Neural cell (in vitro differentiated cells): ENCODE measurements at regions not wholly inside any gene's neighbourhood (a gene's known extent, or its start where the extent isn't known, plus 50 kb on each side); places are given as distances from the start of the nearest gene placed in this dataset.

Experiments used
- H2AFZ ChIP-seq: fragments of 200-600, 300-800 bp; sonication (generic), shearing (Covaris generic); 2 replicates; pipeline ENCODE4 v1.6.0; 2014; ENCODE audit warnings: low read depth, mild to moderate bottlenecking, antibody characterized with exemption, low read length, moderate library complexity
- H3F3A ChIP-seq: fragments of 200-600 bp; shearing (Covaris generic); 2 replicates; pipeline ENCODE4 v1.6.1; 2016; ENCODE audit warnings: mild to moderate bottlenecking, moderate library complexity, mixed read lengths, antibody characterized with exemption, low read length; ENCODE audit not compliant: insufficient read depth, poor library complexity, severe bottlenecking
- H3K27ac ChIP-seq: fragments of 200-600, 300-800 bp; sonication (generic), shearing (Covaris generic); 2 replicates; pipeline ENCODE4 v1.5.1; 2014; ENCODE audit warnings: mild to moderate bottlenecking, low read length, moderate library complexity
- H3K27me3 ChIP-seq: fragments of 300-800, 200-600 bp; sonication (generic), shearing (Covaris generic); 2 replicates; pipeline ENCODE4 v1.6.0; 2014; ENCODE audit warnings: mild to moderate bottlenecking, low read depth, low read length, moderate library complexity; ENCODE audit not compliant: insufficient read depth
- H3K36me3 ChIP-seq: fragments of 300-800, 200-600 bp; sonication (generic), shearing (Covaris generic); 2 replicates; pipeline ENCODE4 v1.5.1; 2014; ENCODE audit warnings: mild to moderate bottlenecking, antibody characterized with exemption, low read length, moderate library complexity; ENCODE audit not compliant: insufficient read depth
- H3K4me2 ChIP-seq: fragments of 300-800, 200-600 bp; sonication (generic), shearing (Covaris generic); 2 replicates; pipeline ENCODE4 v1.6.0; 2014; ENCODE audit warnings: mild to moderate bottlenecking, low read length
- H3K4me3 ChIP-seq: fragments of 300-800, 200-600 bp; sonication (generic), shearing (Covaris generic); 2 replicates; pipeline ENCODE4 v1.5.1; 2014; ENCODE audit warnings: mild to moderate bottlenecking, low read length, moderate library complexity
- H3K79me2 ChIP-seq: fragments of 200-600 bp; shearing (Covaris generic); replicated peaks from 2 replicates; pipeline ENCODE4 v1.6.0; 2014; ENCODE audit warnings: mild to moderate bottlenecking, low read length, moderate library complexity; ENCODE audit not compliant: insufficient read depth
- H3K9ac ChIP-seq: fragments of 300-800, 200-600 bp; sonication (generic), shearing (Covaris generic); 2 replicates; pipeline ENCODE4 v1.6.1; 2016; ENCODE audit warnings: mild to moderate bottlenecking, low read length, mixed read lengths
- H3K9me2 ChIP-seq: fragments of 200-600 bp; shearing (Covaris generic); 2 replicates; pipeline ENCODE4 v1.6.1; 2016; ENCODE audit warnings: mild to moderate bottlenecking, low read length, mixed read lengths; ENCODE audit not compliant: insufficient read depth
- H3K9me3 ChIP-seq: fragments of 200-600, 300-800 bp; sonication (generic), shearing (Covaris generic); 2 replicates; pipeline ENCODE4 v1.6.1; 2016; ENCODE audit warnings: mild to moderate bottlenecking, mixed run types, low read length, moderate library complexity, mixed read lengths
- H4K20me1 ChIP-seq: fragments of 200-600 bp; shearing (Covaris generic); 2 replicates; pipeline ENCODE4 v1.6.1; 2016; ENCODE audit warnings: mild to moderate bottlenecking, mixed run types; ENCODE audit not compliant: insufficient read depth
- CTCF ChIP-seq: fragments of 450-650 bp; IDR thresholded peaks from 2 replicates; pipeline ENCODE4 v1.5.1; 2014; ENCODE audit warnings: antibody characterized with exemption, mild to moderate bottlenecking, moderate library complexity; ENCODE audit not compliant: poor library complexity, severe bottlenecking
- EP300 ChIP-seq: fragments of 450-650 bp; conservative IDR thresholded peaks from 2 replicates; pipeline ENCODE4 v1.6.1; 2014; ENCODE audit warnings: antibody characterized with exemption, mild to moderate bottlenecking, moderate library complexity; ENCODE audit not compliant: poor library complexity, severe bottlenecking
- EZH2 ChIP-seq: fragments of 200-600, 300-800 bp; shearing (Covaris generic), sonication (generic); IDR thresholded peaks from 2 replicates; pipeline ENCODE4 v1.6.1; 2014; ENCODE audit warnings: antibody characterized with exemption, low read length, borderline replicate concordance, mild to moderate bottlenecking; ENCODE audit not compliant: insufficient read depth, poor library complexity, severe bottlenecking
- MXI1 ChIP-seq: fragments of 450-650 bp; conservative IDR thresholded peaks from 2 replicates; pipeline ENCODE4 v1.6.1; 2014; ENCODE audit warnings: antibody characterized with exemption, mild to moderate bottlenecking; ENCODE audit not compliant: poor library complexity, severe bottlenecking
- POLR2AphosphoS5 ChIP-seq: IDR thresholded peaks from 2 replicates; pipeline ENCODE4 v1.6.1; 2012
- RAD21 ChIP-seq: fragments of 450-650 bp; conservative IDR thresholded peaks from 2 replicates; pipeline ENCODE4 v1.6.1; 2014; ENCODE audit warnings: antibody characterized with exemption, mild to moderate bottlenecking, moderate library complexity
- REST ChIP-seq: IDR thresholded peaks from 2 replicates; pipeline ENCODE4 v1.6.1; 2012; ENCODE audit warnings: borderline replicate concordance
- SMC3 ChIP-seq: fragments of 450-650 bp; conservative IDR thresholded peaks from 2 replicates; pipeline ENCODE4 v1.6.1; 2014; ENCODE audit warnings: antibody characterized with exemption, mild to moderate bottlenecking, moderate library complexity; ENCODE audit not compliant: poor library complexity
- TAF1 ChIP-seq: IDR thresholded peaks from 2 replicates; pipeline ENCODE4 v1.6.1; 2012; ENCODE audit warnings: low read depth

- Histone ChIP-seq H2AFZ (no peak overlapping the region), H3K9ac (no peak overlapping the region), H3K27ac (no peak overlapping the region), H3K4me2 (no peak overlapping the region), H4K20me1 (no peaks in the 10 kb centered on the region), H3K27me3 (no peaks in the 10 kb centered on the region), H3K4me3 (no peak overlapping the region), H3K79me2 (no peaks in the 10 kb centered on the region), H3K36me3 (no peaks in the 10 kb centered on the region), H3F3A (no peaks in the 10 kb centered on the region), H3K9me3 (no peaks in the 10 kb centered on the region), H3K9me2 (no peaks in the 10 kb centered on the region)
- no peak for TF ChIP-seq REST
- TF ChIP-seq SMC3 = no peak
- no peak for TF ChIP-seq CTCF
- TF ChIP-seq EP300 = no peak
- no peak for TF ChIP-seq MXI1
- TF ChIP-seq RAD21 = no peak
- no peak for TF ChIP-seq TAF1
- no peak for TF ChIP-seq POLR2AphosphoS5
- TF ChIP-seq EZH2 = no peak
Measured at GRCh38 chr10:94268652-94269051, 94.1 kb downstream of the NOC3L start.

- H4K20me1 ChIP-seq = no peaks in the 10 kb centered on the region
- no peak overlapping the region for H3K4me3 ChIP-seq
- H3K36me3 ChIP-seq = no peaks in the 10 kb centered on the region
- no peak overlapping the region for H3K4me2 ChIP-seq
- H3K27me3 ChIP-seq = no peaks in the 10 kb centered on the region
- H3K79me2 ChIP-seq = no peaks in the 10 kb centered on the region
- TF ChIP-seq RAD21 = no peak
- TF ChIP-seq EP300 = no peak
- TF ChIP-seq SMC3 = no peak
- TF ChIP-seq MXI1 = no peak
- H3K9me2 ChIP-seq = peaks cover 2% of the 10 kb centered on the region
- H3K9me3 ChIP-seq = no peaks in the 10 kb centered on the region
- H3K9ac ChIP-seq = no peak overlapping the region
- H3K27ac ChIP-seq = no peak overlapping the region
- H3F3A ChIP-seq = no peaks in the 10 kb centered on the region
- no peak overlapping the region for H2AFZ ChIP-seq
Measured at GRCh38 chr10:94274142-94274787, 88.5 kb downstream of the NOC3L start.
